Ramos (cell line): ENCODE measurements at regions not wholly inside any gene's neighbourhood (a gene's known extent, or its start where the extent isn't known, plus 50 kb on each side); places are given as distances from the start of the nearest gene placed in this dataset.
"Not testable (repeated sequence)": the region's sequence is repeated elsewhere in the genome, so short reads cannot be mapped to it uniquely, and the experiment has no call there.

Experiments
- in situ Hi-C: fragments of 300-500 bp; cut with MboI; formaldehyde crosslinking; loops from one replicate; pipeline ENCODE4 v1.14.3; 2022; ENCODE audit warnings: low sequenced_read_pairs; ENCODE audit not compliant: unreplicated experiment

DNA sequence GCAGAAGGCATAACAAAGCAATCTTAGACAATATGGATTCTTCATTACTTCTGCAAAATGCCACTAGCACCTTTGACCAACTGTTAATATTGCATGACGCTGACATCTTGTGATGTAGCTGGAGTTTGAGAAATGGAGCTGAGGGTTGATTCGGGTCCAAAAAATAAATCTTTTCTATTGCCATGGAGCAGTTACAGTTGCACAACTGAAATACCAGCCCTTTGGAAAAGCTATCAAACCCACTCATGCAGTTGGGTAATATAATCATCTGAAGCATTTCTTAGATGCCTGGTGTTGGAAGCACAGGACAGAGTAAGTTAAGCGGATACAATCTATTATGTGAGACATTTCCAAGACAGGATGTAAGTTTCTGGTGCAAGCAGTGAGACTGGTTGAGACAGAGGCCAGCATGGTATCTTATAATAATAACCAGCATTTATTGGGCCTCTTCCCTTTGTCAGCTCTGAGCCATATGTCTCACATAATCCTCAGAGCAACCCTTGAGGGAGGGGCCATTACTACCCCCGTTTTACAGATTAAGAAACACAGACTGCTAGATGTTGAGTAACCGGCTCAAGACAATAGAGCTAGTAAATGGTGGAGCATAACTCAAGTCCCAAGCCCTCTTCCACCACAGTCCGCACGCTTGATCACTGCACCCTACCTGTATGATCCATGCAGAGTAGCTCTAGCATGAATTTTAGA lies 74.9 kb upstream of the CAPRIN1 start:
- in situ Hi-C loops, result no loop called here

DNA sequence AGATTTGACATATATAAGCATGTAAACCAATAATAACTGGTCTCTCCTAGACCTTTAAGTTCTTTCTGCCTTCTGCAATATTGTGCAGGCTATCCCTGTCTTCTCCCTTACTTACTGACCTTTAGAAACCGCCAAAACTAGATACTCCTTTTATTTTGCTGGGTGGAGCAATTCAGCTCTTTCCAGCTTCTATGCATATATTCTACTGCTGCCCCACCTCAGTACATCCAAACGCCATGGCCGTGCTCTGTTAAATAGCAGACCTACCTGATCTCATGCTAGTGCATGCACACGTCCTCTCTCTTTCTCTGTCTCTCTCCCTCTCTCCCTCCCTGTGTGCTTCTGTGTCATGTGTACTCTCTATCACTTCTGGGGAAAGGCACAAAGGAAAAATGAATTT lies 76.7 kb upstream of the CAPRIN1 start:
- in situ Hi-C loops, result no loop called here

DNA sequence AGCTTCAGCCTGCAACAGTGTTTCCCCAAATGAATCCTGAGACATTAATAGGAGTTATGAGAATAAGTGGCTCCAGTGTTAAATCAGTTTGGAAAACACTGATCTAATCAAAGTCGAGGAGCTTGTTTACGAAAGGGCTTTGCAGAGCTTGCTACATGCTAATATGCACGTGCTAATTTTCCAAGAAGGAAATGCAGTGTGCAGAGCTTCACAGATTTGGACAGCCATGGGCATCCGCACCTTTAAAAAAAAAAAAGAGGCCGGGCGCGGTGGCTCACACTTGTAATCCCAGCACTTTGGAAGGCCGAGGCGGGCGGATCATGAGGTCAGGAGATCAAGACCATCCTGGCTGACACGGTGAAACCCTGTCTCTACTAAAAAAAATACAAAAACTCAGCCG lies 79.7 kb upstream of the LMO2 start:
- in situ Hi-C loops, result not testable (repeated sequence)

DNA sequence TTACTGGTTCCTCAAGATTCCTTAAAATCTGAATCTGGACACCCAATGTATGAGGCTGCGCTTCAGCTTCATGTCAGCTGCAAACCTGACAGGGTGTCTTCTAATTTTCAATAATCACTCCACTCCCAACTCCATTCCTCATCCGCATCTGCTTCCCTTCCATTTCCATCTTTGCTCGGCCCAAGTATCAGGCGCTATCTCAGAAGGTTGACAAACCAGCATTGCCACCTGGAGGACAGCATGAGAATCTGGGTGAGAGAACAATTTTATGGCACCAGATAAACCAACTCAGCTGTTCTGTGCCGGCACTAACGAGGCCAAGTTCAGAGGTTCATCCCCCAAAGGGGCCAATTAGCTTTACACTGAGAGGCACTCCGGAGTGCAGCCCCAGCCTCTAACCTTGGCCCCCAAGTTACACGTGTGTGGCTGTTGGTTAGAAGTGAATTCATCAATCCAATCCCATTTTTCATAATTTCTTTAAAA lies 79.1 kb upstream of the LMO2 start:
- in situ Hi-C loops, result no loop called here

DNA sequence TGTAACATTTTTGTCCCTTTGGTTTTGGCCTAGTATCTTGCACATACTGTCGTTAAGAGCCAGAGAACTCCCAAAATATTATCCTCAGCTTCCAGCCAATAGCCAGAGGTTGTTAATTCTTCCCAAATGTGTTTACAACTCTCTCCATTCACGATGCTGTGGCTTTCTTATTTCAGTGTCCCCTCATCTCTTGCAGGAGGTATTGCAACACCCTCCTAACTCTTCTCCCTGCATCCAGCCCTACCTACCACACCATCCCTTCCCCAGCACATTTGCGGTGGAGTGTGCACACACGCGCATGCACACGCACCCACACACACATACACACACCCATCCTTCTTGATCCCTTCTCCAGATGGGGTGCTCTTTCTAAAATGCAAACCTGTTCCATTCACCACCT lies 75.6 kb upstream of the LMO2 start:
- in situ Hi-C loops, result no loop called here

DNA sequence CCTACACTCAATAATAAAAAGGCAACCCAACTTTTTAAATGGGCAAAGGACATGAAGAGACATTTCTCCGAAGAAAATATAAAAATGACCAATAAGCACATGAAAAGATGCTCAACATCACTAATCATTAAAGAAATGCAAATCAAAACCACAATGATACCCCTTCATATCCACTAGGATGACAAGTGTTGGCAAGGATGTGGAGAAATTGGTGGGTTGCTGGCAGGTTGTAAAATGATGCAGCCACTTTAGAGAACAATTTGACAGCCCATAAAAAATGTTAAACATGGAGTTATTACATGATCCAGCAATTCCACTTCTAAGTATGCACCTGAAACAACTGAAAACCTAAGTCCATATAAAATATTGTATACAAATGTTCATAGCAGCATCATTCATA lies 73.2 kb upstream of the LMO2 start:
- in situ Hi-C loops, result no loop called here

DNA sequence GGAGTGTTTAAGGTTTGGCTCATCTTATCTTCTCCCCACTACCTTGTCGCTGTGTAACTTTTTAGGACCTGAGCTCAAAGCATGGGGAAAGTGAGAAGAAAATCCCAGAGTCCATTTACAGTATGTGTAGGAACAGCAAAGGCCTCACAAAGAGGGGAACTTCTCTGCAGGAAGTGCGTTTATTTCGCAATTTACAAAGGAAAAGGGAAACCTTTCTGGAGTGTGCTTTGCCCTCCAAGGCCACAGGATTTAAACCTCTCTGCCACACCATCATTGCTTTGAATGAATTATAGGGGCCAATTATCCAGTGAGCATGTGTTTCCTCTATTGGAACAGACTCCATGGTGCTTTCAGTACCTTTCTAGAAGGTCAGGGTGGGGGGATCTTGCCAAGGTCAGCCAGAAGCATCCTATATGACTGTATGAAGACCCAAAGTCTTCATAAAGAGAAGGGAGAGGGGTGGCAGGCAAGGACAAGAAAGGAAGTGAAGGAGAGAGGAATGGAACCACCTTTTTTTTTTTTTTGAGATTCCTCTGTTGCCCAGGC lies 68.1 kb upstream of the LMO2 start:
- in situ Hi-C loops, result no loop called here

DNA sequence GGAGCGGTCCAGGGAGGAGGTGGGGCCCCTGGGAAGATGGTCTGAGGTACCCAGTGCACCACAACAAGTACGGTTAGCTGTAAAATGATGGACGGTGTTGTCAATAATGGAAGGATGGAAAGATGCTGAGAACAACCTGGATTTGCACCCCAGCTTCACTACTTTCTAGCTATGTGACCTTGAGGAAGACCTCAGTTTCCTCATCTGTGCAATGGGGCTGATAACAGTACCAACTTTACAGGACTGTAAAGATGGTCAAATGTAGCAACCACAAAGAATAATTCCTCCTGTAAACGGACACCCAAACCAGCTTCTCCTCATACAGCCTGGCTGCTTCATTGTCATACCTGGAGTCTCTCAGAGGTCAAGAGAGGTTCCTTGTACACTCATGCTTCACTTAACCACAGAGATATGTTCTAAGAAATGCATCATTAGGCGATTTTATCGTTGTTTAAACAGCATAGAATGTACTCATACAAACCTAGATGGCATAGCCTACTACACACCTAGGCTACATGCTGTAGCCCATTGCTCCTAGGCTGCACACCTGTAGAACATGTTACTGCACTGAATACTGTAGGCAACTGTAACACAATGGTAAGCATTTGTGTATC lies 65.5 kb upstream of the LMO2 start:
- in situ Hi-C loops, result no loop called here

DNA sequence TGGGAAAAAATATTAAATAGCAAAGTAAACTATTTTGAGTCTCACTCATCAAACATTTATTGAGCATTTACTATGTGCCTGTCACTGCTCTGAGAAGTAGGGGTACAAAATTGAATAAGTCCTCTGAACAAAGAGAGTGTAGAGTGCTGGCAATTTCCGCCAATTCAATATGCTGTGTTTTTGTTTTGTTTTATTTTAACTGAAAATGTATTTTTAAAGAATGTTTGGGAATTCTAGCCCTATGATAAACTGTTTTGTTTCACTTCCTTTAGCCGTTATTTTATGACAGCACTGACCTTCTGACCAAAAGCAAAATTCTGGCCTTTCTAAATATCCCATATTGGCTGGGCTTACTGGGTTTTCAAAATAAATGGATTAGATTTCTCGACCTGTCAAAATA lies 64.7 kb upstream of the LMO2 start:
- in situ Hi-C loops, result no loop called here

DNA sequence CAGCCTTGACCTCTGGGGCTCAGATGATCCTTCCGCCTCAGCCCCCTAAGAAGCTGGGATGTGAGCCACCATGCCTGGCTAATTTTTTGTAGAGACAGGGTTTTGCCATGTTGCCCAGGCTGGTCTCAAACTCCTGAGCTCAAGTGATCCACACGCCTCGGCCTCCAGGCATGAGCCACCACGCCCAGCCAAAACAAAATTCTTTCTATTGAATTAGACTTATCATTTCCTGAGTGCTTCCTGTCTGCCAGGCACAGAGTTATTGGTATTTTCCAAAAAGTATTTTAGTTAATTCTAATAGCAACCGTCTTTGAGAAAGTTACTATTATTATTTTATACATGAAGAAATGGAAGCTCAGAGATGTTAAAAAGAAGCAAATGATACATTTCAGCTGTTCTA lies 61.4 kb upstream of the LMO2 start:
- in situ Hi-C loops, result no loop called here

DNA sequence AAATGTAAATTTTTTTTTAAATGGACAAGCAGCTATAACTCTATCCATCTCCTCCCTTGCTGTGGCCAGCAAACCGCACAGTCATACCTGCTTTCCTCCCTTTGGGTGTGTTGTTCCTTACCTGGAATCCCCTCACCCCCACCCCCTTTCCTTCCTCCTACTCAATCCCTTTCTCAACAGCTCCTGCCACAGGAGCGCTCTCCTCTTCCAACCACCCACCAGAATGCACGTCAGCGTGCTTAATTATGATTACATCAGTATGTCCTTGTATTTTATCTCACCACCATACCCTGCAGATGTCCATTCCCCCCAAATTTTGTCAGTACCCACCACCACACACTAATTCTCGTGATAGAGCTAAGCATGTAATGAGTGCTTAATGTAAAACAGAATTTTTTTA lies 60.9 kb upstream of the LMO2 start:
- in situ Hi-C loops, result no loop called here

DNA sequence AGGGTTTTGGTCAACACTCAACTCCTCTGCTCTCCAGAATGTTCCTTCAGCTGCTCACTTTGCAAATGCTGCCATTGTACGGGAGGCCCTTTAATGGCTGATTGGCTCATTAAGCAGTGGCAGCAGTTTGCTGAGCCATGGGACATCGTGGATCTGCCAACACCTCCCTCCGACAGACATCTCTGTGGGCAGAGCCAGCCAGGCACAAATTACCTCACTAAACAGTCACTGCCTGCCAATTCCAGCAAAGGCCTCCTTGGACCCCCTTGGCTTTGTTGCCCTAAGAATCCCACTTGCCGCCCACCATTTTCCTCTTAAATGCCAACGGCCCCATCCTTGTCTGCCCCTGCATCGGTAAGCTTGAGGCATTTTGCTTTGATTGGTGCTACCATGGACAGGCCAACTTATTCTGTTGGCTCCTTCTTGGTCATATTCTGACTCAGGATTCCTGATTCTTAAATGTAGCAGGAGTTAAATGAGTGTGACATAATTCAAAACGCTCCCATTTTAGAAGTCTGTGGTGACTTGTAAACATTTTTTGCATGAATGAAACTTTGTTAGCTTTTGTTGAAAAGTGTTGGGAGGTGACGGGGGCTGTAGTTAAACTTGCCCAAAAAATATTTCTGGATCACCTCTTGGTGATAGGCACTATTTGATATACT lies 57.5 kb upstream of the LMO2 start:
- in situ Hi-C loops, result no loop called here

DNA sequence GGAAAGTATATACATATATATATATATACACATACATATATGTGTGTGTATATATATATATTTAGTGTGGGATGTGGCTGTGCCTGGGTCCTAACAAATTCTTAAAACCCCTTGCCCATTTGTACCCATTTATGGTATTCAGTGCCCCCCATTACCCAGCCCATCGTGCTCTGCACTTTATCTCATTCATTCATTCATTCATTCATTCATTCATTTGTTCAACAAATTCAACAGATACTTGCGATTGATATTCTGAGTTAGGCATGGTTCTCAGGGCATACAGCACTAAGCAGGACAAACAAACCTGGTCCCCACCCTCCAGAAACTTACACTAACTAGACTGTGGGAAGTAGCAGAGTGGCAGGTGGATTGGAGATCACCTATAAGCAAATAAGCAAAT lies 56.6 kb upstream of the LMO2 start:
- in situ Hi-C loops, result no loop called here

DNA sequence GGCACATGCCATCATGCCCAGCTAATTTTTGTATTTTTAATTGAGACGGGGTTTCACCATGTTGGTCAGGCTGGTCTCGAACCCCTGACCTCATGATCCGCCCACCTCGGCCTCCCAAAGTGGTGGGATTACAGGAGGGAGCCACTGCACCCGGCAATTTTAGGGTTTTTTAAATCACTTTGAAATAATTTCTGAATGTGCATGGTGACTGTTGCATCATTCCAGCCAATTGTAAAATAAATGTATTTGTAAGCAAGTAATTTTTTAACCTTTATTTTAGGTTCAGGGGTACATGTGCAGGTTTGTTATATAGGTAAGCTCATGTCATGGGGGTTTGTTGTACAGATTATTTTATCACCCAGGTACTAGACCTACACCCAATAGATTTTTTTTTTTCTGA lies 56.0 kb upstream of the LMO2 start:
- in situ Hi-C loops, result not testable (repeated sequence)

DNA sequence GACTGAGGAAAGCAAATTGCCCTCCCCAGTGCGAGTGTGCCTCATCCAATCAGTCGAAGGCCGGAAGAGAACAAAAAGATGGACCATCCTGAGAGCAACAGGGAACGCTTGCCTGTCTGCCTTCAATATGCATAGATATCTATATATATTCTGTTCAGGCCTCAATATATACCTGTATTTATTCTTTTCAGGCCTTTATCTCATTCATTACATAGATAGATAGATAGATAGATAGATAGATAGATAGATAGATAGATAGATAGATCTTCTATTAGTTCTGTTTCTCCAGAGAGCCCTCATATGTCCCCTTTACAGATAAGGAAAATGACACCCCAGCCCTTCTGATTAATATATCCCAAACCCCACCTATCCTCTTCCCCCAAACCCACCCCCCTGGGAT lies 55.1 kb upstream of the LMO2 start:
- in situ Hi-C loops, result no loop called here

DNA sequence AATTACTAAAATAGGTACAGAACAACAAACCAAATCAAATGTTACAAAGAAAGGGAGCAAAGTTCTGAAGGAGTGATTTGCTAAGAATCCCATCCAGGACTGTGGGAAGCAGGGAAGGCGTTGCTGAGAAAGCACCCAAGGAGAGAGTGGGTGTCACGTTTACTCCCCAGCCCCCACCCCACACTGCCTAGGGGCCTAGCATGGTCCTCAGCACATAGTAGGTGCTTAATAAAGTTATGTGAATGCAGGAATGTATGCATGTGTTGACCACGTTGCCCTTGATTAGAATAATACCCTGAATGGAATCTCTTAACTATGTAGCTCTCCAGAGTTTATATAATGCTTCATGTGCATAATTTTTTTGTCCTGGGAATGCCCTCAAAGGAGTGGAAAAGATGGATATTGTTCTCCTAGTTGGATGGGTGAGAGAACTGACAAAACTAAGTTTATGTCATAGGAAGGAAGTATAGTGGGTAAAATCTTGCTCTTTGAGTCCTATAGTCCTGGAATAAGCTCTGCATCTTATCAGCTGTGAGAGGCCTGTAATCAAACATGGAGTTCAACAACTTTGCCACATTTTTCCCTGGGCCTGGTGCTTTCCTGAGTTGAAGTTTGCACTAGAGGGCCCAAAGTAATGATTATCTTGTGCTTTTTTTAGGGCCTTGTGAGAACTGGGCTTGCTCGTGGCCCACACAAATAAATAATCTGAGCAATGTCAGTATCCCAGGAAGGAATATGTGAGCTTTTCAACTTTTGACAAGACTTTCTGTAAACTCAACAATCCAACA lies 53.8 kb upstream of the LMO2 start:
- in situ Hi-C loops, result no loop called here

DNA sequence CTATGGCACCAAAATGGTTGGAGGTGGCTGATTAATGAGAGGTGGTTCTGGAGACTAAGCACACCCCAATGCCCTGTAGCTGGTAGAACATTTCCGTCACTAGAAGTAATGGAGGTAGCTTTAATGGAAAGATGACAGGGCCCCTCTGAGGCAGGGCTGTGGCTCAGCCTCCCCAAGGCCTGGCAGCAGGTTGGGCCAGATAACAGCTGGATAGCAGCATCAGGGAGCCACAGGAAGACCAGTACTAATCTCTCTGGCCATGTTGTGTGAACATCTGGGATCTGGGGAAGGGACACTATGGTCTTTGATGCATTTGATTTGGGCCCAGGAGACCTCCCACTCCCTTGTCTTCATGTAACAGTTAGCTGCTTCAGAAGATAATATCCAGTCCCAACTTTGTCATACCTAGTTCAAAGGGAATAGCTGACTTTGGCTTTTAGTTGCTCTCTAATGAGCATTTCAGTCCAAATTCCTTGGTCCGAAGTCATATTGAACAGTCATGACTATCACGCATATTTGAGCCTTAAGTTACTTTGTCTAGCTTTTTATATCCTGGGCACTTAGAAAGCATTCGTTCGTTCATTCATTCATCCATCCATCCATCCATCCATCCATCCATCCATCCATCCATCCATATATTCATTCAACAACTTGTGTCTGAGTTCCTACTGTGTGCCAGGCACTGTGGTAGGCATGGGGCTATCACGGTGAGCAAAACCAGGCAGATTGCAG lies 53.0 kb upstream of the LMO2 start:
- in situ Hi-C loops, result no loop called here

DNA sequence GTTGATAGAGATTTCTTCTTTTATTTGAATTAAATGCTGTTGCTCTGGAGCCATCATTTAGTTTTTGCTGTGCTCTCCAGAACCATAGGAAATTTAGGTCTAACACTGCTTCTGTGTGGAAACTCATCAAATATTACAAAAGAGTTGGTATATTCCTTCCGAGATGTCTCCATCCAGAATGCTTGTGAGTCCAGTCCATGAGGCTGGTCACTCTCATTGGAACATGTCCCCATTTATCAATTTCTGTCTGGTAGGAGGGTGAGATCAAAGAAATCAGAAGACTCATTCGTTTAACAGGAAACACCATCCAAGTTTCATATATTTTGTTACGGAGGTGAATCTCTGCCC lies 52.4 kb upstream of the LMO2 start:
- in situ Hi-C loops, result no loop called here

DNA sequence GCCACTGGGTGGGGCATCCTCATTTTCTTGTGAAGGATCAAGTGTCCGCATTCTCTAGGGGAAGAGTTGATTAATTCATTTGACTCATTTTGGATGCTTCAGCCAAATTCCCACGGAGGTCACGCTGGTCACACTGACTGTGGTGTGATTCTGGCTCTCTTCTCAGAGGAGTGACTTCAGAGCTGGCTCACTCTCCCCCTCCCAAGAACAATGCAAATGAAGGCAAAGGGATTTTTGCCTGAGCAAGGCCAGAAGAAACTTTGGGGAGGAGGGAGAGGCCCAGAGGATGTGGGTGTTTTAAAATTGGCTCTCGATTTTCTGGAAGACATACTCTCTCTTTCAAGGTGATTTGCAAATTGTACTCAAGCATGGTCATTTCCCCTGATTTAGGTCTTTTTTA lies 51.1 kb upstream of the LMO2 start:
- in situ Hi-C loops, result no loop called here

DNA sequence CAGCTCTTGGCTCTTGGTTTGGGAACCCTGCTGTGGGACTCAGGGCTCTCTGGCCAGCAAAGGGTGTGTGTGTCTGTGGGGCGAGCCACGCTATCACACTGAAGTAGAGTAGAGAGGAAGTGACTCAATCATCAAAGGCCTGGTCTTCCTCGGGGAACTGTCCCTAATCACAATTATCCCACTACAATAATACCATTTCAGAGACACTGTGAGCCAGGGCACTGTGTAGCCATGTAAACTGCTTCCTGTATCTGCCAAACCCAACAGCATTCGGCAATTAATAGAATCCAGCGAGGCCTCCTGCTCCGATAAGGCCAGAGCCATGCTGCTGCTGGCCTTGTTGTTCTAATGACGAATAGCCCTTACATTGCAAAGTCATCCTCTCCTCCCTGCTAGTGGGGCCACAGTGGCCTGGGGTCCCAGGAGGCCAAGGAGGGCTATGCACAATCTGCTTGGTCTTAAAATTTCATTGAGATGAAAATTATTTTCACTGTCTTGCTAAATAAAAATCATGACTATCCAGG lies 49.8 kb upstream of the LMO2 start:
- in situ Hi-C loops, result no loop called here
